Keratinocyte (primary cell): ENCODE measurements at regions not wholly inside any gene's neighbourhood (a gene's known extent, or its start where the extent isn't known, plus 50 kb on each side); places are given as distances from the start of the nearest gene placed in this dataset.

Source experiments
- DNase-seq: peaks from one replicate; pipeline ENCODE4 v3.0.0-alpha.2; 2011; ENCODE audit warnings: low read depth, missing footprints, low spot score
- FAIRE-seq: peaks from 2 replicates; lab custom pipeline; 2011; peaks lifted over from hg19 to GRCh38; lab: Jason Lieb, UNC
- H2AFZ ChIP-seq: 2 replicates; pipeline ENCODE4 v1.6.0; 2012; ENCODE audit warnings: low read length, control low read depth, inconsistent platforms; ENCODE audit not compliant: control insufficient read depth
- H3K27ac ChIP-seq: 2 replicates; pipeline ENCODE4 v1.5.1; 2011; ENCODE audit warnings: low read length; ENCODE audit not compliant: control insufficient read depth, insufficient read depth
- H3K27me3 ChIP-seq: 3 replicates; pipeline ENCODE4 v1.6.0; 2011; ENCODE audit warnings: low read length; ENCODE audit not compliant: control insufficient read depth, insufficient read depth; ENCODE audit errors: extremely low read depth
- H3K36me3 ChIP-seq, 2 experiments: 2 replicates in 1 of 2; 3 replicates in 1 of 2; pipeline ENCODE4 v1.5.1; 2011; ENCODE audit warnings: low read length in 2 of 2, mild to moderate bottlenecking in 1 of 2; ENCODE audit not compliant: control insufficient read depth in 2 of 2, insufficient read depth in 2 of 2; ENCODE audit errors: extremely low read depth in 1 of 2
- H3K4me1 ChIP-seq: 3 replicates; pipeline ENCODE4 v1.5.1; 2011; ENCODE audit warnings: low read length; ENCODE audit not compliant: control insufficient read depth, insufficient read depth; ENCODE audit errors: extremely low read depth
- H3K4me2 ChIP-seq: 3 replicates; pipeline ENCODE4 v1.6.0; 2011; ENCODE audit warnings: low read depth, low read length; ENCODE audit not compliant: control insufficient read depth, insufficient read depth; ENCODE audit errors: extremely low read depth
- H3K4me3 ChIP-seq, 3 experiments: fragments of 200-600 bp in 1 of 3; sonication (generic) in 1 of 3; 2 replicates in 2 of 3; 3 replicates in 1 of 3; pipeline ENCODE4 v1.5.1; 2011 to 2016; ENCODE audit warnings: low read length in 3 of 3, mild to moderate bottlenecking in 3 of 3, control low read depth in 2 of 3, inconsistent platforms in 1 of 3, low read depth in 1 of 3, mixed read lengths in 1 of 3, mixed run types in 1 of 3, moderate library complexity in 1 of 3; ENCODE audit not compliant: control insufficient read depth in 2 of 3, insufficient read depth in 2 of 3; ENCODE audit errors: extremely low read depth in 1 of 3
- H3K79me2 ChIP-seq: 2 replicates; pipeline ENCODE4 v1.6.0; 2012; ENCODE audit warnings: low read length; ENCODE audit not compliant: control insufficient read depth, insufficient read depth
- H3K9ac ChIP-seq: 3 replicates; pipeline ENCODE4 v1.6.0; 2011; ENCODE audit warnings: low read length; ENCODE audit not compliant: control insufficient read depth, insufficient read depth; ENCODE audit errors: extremely low read depth
- H3K9me1 ChIP-seq: 3 replicates; pipeline ENCODE4 v1.6.0; 2011; ENCODE audit warnings: low read length; ENCODE audit not compliant: control insufficient read depth, insufficient read depth; ENCODE audit errors: extremely low read depth
- H3K9me3 ChIP-seq: 2 replicates; pipeline ENCODE4 v1.5.1; 2012; ENCODE audit warnings: low read depth, low read length; ENCODE audit not compliant: control insufficient read depth
- H4K20me1 ChIP-seq: 3 replicates; pipeline ENCODE4 v1.6.0; 2011; ENCODE audit warnings: low read length; ENCODE audit not compliant: control insufficient read depth, insufficient read depth; ENCODE audit errors: extremely low read depth
- CTCF ChIP-seq, 3 experiments: IDR thresholded peaks in 1 of 3; conservative IDR thresholded peaks in 1 of 3; optimal IDR thresholded peaks in 1 of 3; 2 replicates in 2 of 3; 3 replicates in 1 of 3; pipeline versions ENCODE3 to v1.5.1; 2011; ENCODE audit warnings: low read length in 3 of 3, mild to moderate bottlenecking in 3 of 3, moderate library complexity in 2 of 3, control low read depth in 1 of 3, inconsistent platforms in 1 of 3; ENCODE audit not compliant: insufficient read depth in 2 of 3; ENCODE audit errors: extremely low read depth in 1 of 3
- EZH2 ChIP-seq: IDR thresholded peaks from one replicate; pipeline ENCODE4 v1.6.1; 2012; ENCODE audit warnings: inconsistent platforms, mild to moderate bottlenecking, low read length, moderate library complexity
- dilution Hi-C: fragments of 300-500 bp; cut with MboI; formaldehyde crosslinking; loops from one replicate; pipeline ENCODE4 v1.7.0; 2020; ENCODE audit warnings: low sequenced_read_pairs; ENCODE audit not compliant: extremely low pct_ligation_motif_present

GRCh38 chr1:218700666-218701065 lies 355.5 kb downstream of the TGFB2 start:
- TF ChIP-seq CTCF (optimal IDR thresholded peaks at IDR 0.05 in 1 of 3, IDR thresholded peaks at IDR 0.05 in 1 of 3, conservative IDR thresholded peaks at IDR 0.05 in 1 of 3; ENCODE audit: extremely low read depth in 1 of 3, insufficient read depth in 2 of 3, low read length in 3 of 3) (no peak), EZH2 (no peak)
- no peak overlapping the region for H3K27ac ChIP-seq
- H3K9me3 ChIP-seq: no peaks in the 10 kb centered on the region
- no peaks in the 10 kb centered on the region for H3K9me1 ChIP-seq
- no peak overlapping the region for H3K9ac ChIP-seq
- no peak overlapping the region for H3K4me3 ChIP-seq
- H3K4me1 ChIP-seq: peaks cover 13% of the 10 kb centered on the region
- H2AFZ ChIP-seq: no peak overlapping the region
- no peaks in the 10 kb centered on the region for H3K27me3 ChIP-seq
- H4K20me1 ChIP-seq: no peaks in the 10 kb centered on the region
- FAIRE-seq (no peak), DNase-seq (no peak)
- H3K4me2 ChIP-seq: no peak overlapping the region
- H3K36me3 ChIP-seq: no peaks in the 10 kb centered on the region
- H3K79me2 ChIP-seq: no peaks in the 10 kb centered on the region
- dilution Hi-C loops: no loop called here

- FAIRE-seq (no peak), DNase-seq (no peak)
- Histone ChIP-seq H3K4me2 (no peak overlapping the region), H3K79me2 (no peaks in the 10 kb centered on the region), H3K36me3 (no peaks in the 10 kb centered on the region), H3K9ac (no peak overlapping the region), H3K9me1 (no peaks in the 10 kb centered on the region), H3K4me1 (peaks cover 16% of the 10 kb centered on the region), H2AFZ (no peak overlapping the region), H3K27me3 (no peaks in the 10 kb centered on the region), H3K27ac (no peak overlapping the region), H4K20me1 (no peaks in the 10 kb centered on the region), H3K9me3 (no peaks in the 10 kb centered on the region), H3K4me3 (no peak overlapping the region)
- TF ChIP-seq CTCF (optimal IDR thresholded peaks at IDR 0.05 in 1 of 3, IDR thresholded peaks at IDR 0.05 in 1 of 3, conservative IDR thresholded peaks at IDR 0.05 in 1 of 3; ENCODE audit: extremely low read depth in 1 of 3, insufficient read depth in 2 of 3, low read length in 3 of 3) (no peak), EZH2 (no peak)
- dilution Hi-C loops: no loop called here
Observed at GRCh38 chr1:218701131-218701530, 356.0 kb downstream of the TGFB2 start.
